Skeletal muscle tissue (tissue), 3 donors: ENCODE measurements at regions not wholly inside any gene's neighbourhood (a gene's known extent, or its start where the extent isn't known, plus 50 kb on each side); places are given as distances from the start of the nearest gene placed in this dataset.

Experiments
- H3K27ac ChIP-seq: one replicate; pipeline ENCODE4 v1.7.0; 2013; ENCODE audit warnings: mild to moderate bottlenecking, low read depth, low read length, inconsistent platforms
- H3K27me3 ChIP-seq, 3 donors: one replicate each; pipeline ENCODE4 v1.7.0; 2013; ENCODE audit warnings: low read length in 3 of 3; ENCODE audit not compliant: control insufficient read depth in 3 of 3, insufficient read depth in 3 of 3
- H3K36me3 ChIP-seq, 3 donors: one replicate each; pipeline ENCODE4 v1.7.0; 2013; ENCODE audit warnings: low read length in 3 of 3; ENCODE audit not compliant: control insufficient read depth in 3 of 3, insufficient read depth in 3 of 3
- H3K4me1 ChIP-seq, 3 donors: one replicate each; pipeline ENCODE4 v1.7.0; 2013; ENCODE audit warnings: low read length in 3 of 3, mild to moderate bottlenecking in 3 of 3; ENCODE audit not compliant: control insufficient read depth in 3 of 3, insufficient read depth in 3 of 3
- H3K4me3 ChIP-seq, 3 donors: one replicate each; pipeline ENCODE4 v1.7.0; 2013; ENCODE audit warnings: low read length in 3 of 3
- H3K9ac ChIP-seq, 3 donors: one replicate each; pipeline ENCODE4 v1.7.0; 2013; ENCODE audit warnings: low read length in 3 of 3, mild to moderate bottlenecking in 3 of 3, moderate library complexity in 2 of 3, low read depth in 1 of 3
- H3K9me3 ChIP-seq, 3 donors: one replicate each; pipeline ENCODE4 v1.7.0; 2013; ENCODE audit warnings: low read length in 3 of 3; ENCODE audit not compliant: control insufficient read depth in 3 of 3
- donor health status: Osteomylitis.

DNA sequence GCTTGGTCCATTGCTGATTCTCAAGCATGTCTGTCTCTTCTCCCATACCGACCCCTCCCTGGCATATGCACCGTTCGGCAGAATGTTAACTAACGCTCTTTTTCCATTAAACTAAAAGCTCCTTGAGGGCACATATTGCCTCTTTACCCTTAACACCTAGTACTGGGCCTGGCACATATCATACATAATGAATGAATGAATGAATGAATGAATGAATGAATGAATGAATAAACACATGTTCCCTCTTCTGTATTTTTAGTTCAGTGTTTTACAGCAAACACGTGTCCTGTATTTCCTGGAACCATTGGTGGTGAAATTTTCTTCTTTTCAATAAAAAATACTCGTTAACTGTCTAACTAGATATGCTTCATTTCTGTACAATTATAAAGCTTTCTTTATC lies 174.4 kb upstream of the DTNBP1 start:
- no peaks in the 10 kb centered on the region for H3K4me1 ChIP-seq
- no peaks in the 10 kb centered on the region for H3K27me3 ChIP-seq
- H3K27ac ChIP-seq: no peak overlapping the region
- no peak overlapping the region for H3K4me3 ChIP-seq
- no peaks in the 10 kb centered on the region for H3K36me3 ChIP-seq
- H3K9me3 ChIP-seq: no peaks in the 10 kb centered on the region
- H3K9ac ChIP-seq: no peak overlapping the region

DNA sequence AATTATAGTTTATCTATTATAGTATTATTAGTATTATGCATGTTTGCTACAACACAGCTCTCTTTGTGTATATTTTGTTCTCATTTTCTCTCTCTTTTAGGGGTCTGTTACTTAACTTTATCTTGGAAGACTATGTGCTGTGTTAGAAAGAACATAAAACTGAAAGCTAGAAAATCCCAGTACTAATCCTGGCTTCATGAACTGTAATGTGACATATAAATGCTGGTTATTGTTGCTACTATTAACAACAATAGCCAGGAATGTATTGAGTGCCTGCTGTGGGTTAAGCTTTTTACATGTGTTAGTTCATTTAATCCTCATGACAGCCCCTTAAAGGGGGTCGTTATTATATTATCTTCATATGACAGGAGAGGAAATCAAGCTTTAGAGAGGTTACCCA lies 170.0 kb upstream of the DTNBP1 start:
- Histone ChIP-seq H3K27me3 (no peaks in the 10 kb centered on the region), H3K4me3 (no peak overlapping the region), H3K36me3 (no peaks in the 10 kb centered on the region), H3K9ac (no peak overlapping the region), H3K27ac (no peak overlapping the region), H3K9me3 (no peaks in the 10 kb centered on the region), H3K4me1 (no peaks in the 10 kb centered on the region)

GRCh38 chr6:15829156-15829555 lies 166.3 kb upstream of the DTNBP1 start:
- no peaks in the 10 kb centered on the region for H3K4me1 ChIP-seq
- H3K9me3 ChIP-seq: no peaks in the 10 kb centered on the region
- no peaks in the 10 kb centered on the region for H3K36me3 ChIP-seq
- no peak overlapping the region for H3K4me3 ChIP-seq
- H3K9ac ChIP-seq: no peak overlapping the region
- no peak overlapping the region for H3K27ac ChIP-seq
- no peaks in the 10 kb centered on the region for H3K27me3 ChIP-seq

GRCh38 chr6:15827496-15828255 lies 164.8 kb upstream of the DTNBP1 start:
- Histone ChIP-seq H3K27ac (no peak overlapping the region), H3K36me3 (no peaks in the 10 kb centered on the region), H3K4me3 (no peak overlapping the region), H3K27me3 (no peaks in the 10 kb centered on the region), H3K9ac (no peak overlapping the region), H3K4me1 (no peaks in the 10 kb centered on the region), H3K9me3 (no peaks in the 10 kb centered on the region)

- no peaks in the 10 kb centered on the region for H3K4me1 ChIP-seq
Measured at GRCh38 chr6:15826814-15827318, 164.0 kb upstream of the DTNBP1 start.

GRCh38 chr6:15825332-15825930 lies 162.6 kb upstream of the DTNBP1 start:
- no peaks in the 10 kb centered on the region for H3K36me3 ChIP-seq
- H3K9me3 ChIP-seq: no peaks in the 10 kb centered on the region
- no peak overlapping the region for H3K27ac ChIP-seq
- H3K9ac ChIP-seq: no peak overlapping the region
- no peaks in the 10 kb centered on the region for H3K27me3 ChIP-seq
- no peak overlapping the region for H3K4me3 ChIP-seq
- H3K4me1 ChIP-seq: peaks cover 0 to 5% (median 0%) of the 10 kb centered on the region in 3 donors

More at GRCh38 chr6:15826814-15827318, 164.0 kb upstream of the DTNBP1 start:
- Histone ChIP-seq H3K9me3 (no peaks in the 10 kb centered on the region), H3K27ac (no peak overlapping the region), H3K4me3 (no peak overlapping the region), H3K27me3 (no peaks in the 10 kb centered on the region), H3K9ac (no peak overlapping the region), H3K36me3 (no peaks in the 10 kb centered on the region)

- Histone ChIP-seq H3K4me3 (no peak overlapping the region), H3K9me3 (no peaks in the 10 kb centered on the region), H3K4me1 (peaks cover 0 to 5% (median 0%) of the 10 kb centered on the region in 3 donors), H3K9ac (no peak overlapping the region), H3K27ac (no peak overlapping the region), H3K27me3 (no peaks in the 10 kb centered on the region), H3K36me3 (no peaks in the 10 kb centered on the region)
Measured at GRCh38 chr6:15824811-15825210, 162.0 kb upstream of the DTNBP1 start.

GRCh38 chr6:15823838-15824414 lies 161.1 kb upstream of the DTNBP1 start:
- Histone ChIP-seq H3K36me3 (no peaks in the 10 kb centered on the region), H3K9me3 (no peaks in the 10 kb centered on the region), H3K4me3 (no peak overlapping the region), H3K4me1 (peaks cover 0 to 5% (median 0%) of the 10 kb centered on the region in 3 donors), H3K27me3 (no peaks in the 10 kb centered on the region), H3K9ac (no peak overlapping the region), H3K27ac (no peak overlapping the region)

DNA sequence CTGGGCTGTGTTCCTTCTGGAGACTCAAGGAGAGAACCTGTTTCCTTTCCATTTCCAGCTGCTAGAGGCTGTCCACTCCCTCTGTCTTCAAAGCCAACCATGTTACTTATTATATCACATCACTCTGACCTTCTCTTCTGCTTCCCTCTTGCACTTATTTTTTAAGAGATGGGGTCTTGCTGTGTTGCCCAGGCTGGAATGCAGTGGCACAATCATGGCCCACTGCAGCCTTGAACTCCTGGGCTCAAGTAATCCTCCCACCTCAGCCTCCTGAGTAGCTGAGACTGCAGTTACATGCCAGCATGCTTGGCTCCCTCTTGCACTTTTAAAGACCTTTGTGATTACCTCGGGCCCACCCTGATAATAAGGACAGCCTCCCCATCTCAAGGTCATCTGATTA lies 160.0 kb upstream of the DTNBP1 start:
- Histone ChIP-seq H3K27ac (no peak overlapping the region), H3K27me3 (no peaks in the 10 kb centered on the region), H3K36me3 (no peaks in the 10 kb centered on the region), H3K9me3 (no peaks in the 10 kb centered on the region), H3K9ac (no peak overlapping the region), H3K4me1 (peaks cover 0 to 5% (median 0%) of the 10 kb centered on the region in 3 donors), H3K4me3 (no peak overlapping the region)

DNA sequence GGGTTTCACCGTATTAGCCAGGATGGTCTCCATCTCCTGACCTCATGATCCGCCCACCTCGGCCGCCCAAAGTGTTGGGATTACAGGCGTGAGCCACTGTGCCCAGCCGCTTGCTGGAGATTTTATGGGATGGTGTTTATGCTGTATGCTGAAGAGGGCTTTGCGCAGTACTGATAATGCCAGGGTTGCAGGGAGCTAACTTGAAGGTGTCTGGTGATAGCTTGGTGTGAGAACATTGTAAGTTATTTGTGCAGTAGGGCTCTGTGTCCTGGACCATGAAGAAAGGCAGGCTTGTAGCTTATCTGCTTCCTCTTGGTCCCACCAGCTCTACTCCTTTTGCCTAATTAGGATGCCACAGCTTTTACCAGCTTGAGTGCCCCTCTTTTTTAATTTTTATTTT lies 157.0 kb upstream of the DTNBP1 start:
- H3K9ac ChIP-seq: no peak overlapping the region
- H3K27me3 ChIP-seq: no peaks in the 10 kb centered on the region
- H3K4me1 ChIP-seq: peaks cover 0 to 5% (median 0%) of the 10 kb centered on the region in 3 donors
- no peak overlapping the region for H3K4me3 ChIP-seq
- H3K27ac ChIP-seq: no peak overlapping the region
- no peaks in the 10 kb centered on the region for H3K9me3 ChIP-seq
- no peaks in the 10 kb centered on the region for H3K36me3 ChIP-seq
